ENCODE measurements at regions not wholly inside any gene's neighbourhood (a gene's known extent, or its start where the extent isn't known, plus 50 kb on each side); places are given as distances from the start of the nearest gene placed in this dataset.

- TF ChIP-seq CTCF (IDR thresholded peaks at IDR 0.05) = no peak
- Histone ChIP-seq H3K4me3 (no peak overlapping the region), H3K4me1 (replicated peaks in 1 of 2) (no peaks in the 10 kb centered on the region), H3K27me3 (no peaks in the 10 kb centered on the region), H3K9me3 (replicated peaks in 1 of 3) (no peaks in the 10 kb centered on the region), H3K27ac (no peak overlapping the region), H3K36me3 (replicated peaks in 1 of 2) (no peaks in the 10 kb centered on the region)
- intact Hi-C loops (cut with DNase I) = no loop called here
- 83 to 93% (median 88%) methylated on average over 1 of the region's 1 CpG for WGBS, 4 donors
- DNase-seq = no peak
Observed at GRCh38 chr5:26419987-26420386, 618.4 kb downstream of the CDH9 start.

- H3K4me1 ChIP-seq (replicated peaks in 1 of 2) = no peaks in the 10 kb centered on the region
- no peaks in the 10 kb centered on the region for H3K9me3 ChIP-seq (replicated peaks in 1 of 3)
- H3K4me3 ChIP-seq = no peak overlapping the region
- TF ChIP-seq POLR2A (IDR thresholded peaks at IDR 0.05) (no peak), CTCF (IDR thresholded peaks at IDR 0.05) (no peak)
- DNase-seq = no peak
- WGBS, 4 donors = 77 to 84% (median 81%) methylated on average over 1 to 5 of the region's 5 CpGs
- intact Hi-C loops (cut with DNase I) = no loop called here
- no peaks in the 10 kb centered on the region for H3K36me3 ChIP-seq (replicated peaks in 1 of 2)
- H3K27me3 ChIP-seq = no peaks in the 10 kb centered on the region
- no peak overlapping the region for H3K27ac ChIP-seq
Observed at GRCh38 chr5:26416911-26417310, 621.5 kb downstream of the CDH9 start.

GRCh38 chr5:26415987-26416779 is 622.2 kb downstream of the CDH9 start:
- Histone ChIP-seq H3K27me3 (no peaks in the 10 kb centered on the region), H3K36me3 (replicated peaks in 1 of 2) (no peaks in the 10 kb centered on the region), H3K27ac (no peak overlapping the region), H3K4me3 (no peak overlapping the region), H3K9me3 (replicated peaks in 1 of 3) (no peaks in the 10 kb centered on the region), H3K4me1 (replicated peaks in 1 of 2) (no peaks in the 10 kb centered on the region)
- WGBS, 4 donors = 71 to 81% (median 80%) methylated on average over 8 to 12 of the region's 12 CpGs
- no peak for DNase-seq
- intact Hi-C loops (cut with DNase I) = no loop called here
- TF ChIP-seq CTCF (IDR thresholded peaks at IDR 0.05) (no peak), POLR2A (IDR thresholded peaks at IDR 0.05) (no peak)

GRCh38 chr5:26390608-26391007 is 647.8 kb downstream of the CDH9 start:
- intact Hi-C loops (cut with DNase I) = no loop called here
- H3K36me3 ChIP-seq (replicated peaks in 1 of 2) = no peaks in the 10 kb centered on the region
- 64 to 78% (median 68%) methylated on average over 5 of the region's 5 CpGs for WGBS, 4 donors
- H3K4me3 ChIP-seq = no peak overlapping the region
- H3K9me3 ChIP-seq (replicated peaks in 1 of 3) = no peaks in the 10 kb centered on the region
- TF ChIP-seq CTCF (IDR thresholded peaks at IDR 0.05) (no peak), POLR2A (IDR thresholded peaks at IDR 0.05) (no peak)
- no peaks in the 10 kb centered on the region for H3K27me3 ChIP-seq
- H3K27ac ChIP-seq = no peak overlapping the region
- no peaks in the 10 kb centered on the region for H3K4me1 ChIP-seq (replicated peaks in 1 of 2)
- DNase-seq = no peak
